Choroid plexus epithelial cell (primary cell): ENCODE measurements at regions not wholly inside any gene's neighbourhood (a gene's known extent, or its start where the extent isn't known, plus 50 kb on each side); places are given as distances from the start of the nearest gene placed in this dataset.

Experiments used
- DNase-seq: peaks from one replicate; pipeline ENCODE4 v3.0.0-alpha.2; 2010; ENCODE audit warnings: low read depth
- H3K4me3 ChIP-seq: 2 replicates; pipeline ENCODE4 v1.5.1; 2011; ENCODE audit warnings: low read depth, mild to moderate bottlenecking, control low read depth, low read length, moderate library complexity
- TF ChIP-seq, protein P1 (sequence below): conservative IDR thresholded peaks from 2 replicates; pipeline ENCODE4 v1.5.1; 2011; ENCODE audit warnings: low read depth, mild to moderate bottlenecking, control low read depth, inconsistent platforms, low read length, moderate library complexity

DNA sequence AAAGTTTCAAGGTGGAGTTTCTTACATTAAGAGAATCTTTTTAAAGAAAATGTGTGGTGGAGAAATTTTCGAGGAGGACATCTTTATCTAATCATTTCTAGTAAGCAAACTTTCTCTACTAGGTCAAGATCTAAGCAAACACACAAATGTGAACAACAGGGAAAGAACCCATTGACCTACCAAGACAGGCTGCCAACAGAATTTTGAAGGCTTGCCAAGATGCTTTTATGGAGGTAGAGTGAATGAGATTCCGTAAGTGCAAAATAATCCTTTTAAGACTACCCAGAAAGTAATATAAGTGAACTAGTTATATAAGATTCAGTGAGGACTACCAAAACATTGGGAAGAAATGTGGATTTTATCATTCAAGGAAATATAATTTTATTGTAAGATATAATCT is 357.1 kb upstream of the PDE3A start:
- TF ChIP-seq, protein P1, sequence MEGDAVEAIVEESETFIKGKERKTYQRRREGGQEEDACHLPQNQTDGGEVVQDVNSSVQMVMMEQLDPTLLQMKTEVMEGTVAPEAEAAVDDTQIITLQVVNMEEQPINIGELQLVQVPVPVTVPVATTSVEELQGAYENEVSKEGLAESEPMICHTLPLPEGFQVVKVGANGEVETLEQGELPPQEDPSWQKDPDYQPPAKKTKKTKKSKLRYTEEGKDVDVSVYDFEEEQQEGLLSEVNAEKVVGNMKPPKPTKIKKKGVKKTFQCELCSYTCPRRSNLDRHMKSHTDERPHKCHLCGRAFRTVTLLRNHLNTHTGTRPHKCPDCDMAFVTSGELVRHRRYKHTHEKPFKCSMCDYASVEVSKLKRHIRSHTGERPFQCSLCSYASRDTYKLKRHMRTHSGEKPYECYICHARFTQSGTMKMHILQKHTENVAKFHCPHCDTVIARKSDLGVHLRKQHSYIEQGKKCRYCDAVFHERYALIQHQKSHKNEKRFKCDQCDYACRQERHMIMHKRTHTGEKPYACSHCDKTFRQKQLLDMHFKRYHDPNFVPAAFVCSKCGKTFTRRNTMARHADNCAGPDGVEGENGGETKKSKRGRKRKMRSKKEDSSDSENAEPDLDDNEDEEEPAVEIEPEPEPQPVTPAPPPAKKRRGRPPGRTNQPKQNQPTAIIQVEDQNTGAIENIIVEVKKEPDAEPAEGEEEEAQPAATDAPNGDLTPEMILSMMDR: no peak
- peak; percentile 71 for DNase-seq
- no peak overlapping the region for H3K4me3 ChIP-seq

DNA sequence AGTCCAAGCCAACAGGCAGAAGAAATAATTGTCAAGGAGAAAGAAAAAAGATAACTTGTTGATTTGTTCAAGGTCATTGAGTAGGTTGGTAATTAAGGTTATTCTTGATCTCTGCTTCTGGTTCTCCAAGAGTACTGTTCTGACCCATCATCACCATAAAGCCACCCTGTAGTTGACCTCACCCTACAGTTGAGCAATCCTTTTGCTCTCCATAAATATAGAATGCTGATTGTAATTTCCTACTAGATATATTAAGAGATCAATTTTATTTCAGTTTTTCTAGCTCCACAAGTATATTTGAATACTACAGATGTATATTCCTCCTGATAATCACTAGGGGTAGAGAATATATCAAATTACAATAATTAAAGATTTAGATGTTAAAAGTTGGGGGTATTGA is 350.5 kb upstream of the PDE3A start:
- no peak for DNase-seq
- H3K4me3 ChIP-seq: no peak overlapping the region
- TF ChIP-seq, protein P1: no peak

DNA sequence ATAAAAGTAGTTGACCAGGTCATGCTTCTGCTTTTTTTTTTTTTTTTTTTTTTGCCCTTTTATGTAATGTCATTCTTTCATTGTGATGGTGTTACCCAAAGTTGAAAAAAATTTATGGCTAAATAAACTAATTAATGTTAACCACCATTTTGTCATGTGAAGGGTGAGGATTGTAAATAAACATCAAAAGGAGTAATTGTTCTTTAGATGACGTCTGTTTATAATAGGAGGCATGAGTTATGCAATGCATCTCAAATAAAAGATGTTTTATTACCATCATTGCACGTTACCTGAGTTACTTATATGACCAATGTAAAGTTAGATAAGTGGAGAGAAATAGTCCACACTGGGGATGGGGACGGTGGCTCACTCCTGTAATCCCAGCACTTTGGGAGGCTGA is 349.9 kb upstream of the PDE3A start:
- H3K4me3 ChIP-seq: no peak overlapping the region
- TF ChIP-seq, protein P1: no peak
- no peak for DNase-seq

DNA sequence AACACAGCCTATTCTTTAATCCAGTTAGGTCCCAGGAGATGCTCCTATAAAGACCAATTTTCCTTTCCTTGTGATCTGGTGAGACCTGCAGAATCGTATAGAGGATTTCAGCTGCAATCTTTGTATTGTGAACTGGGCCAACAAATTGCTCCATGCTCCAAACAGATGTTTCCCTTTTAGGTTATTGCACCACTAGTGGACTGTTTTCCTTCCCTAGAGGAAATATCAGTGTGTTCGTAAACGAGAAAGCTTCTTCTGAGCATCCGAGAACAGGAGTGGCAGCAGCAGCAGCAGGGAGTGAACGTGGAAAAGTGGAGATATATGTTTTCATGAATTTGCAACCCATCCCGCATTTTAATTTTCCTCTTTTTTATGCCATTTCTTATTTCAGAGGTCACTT is 344.1 kb upstream of the PDE3A start:
- H3K4me3 ChIP-seq: no peak overlapping the region
- TF ChIP-seq, protein P1: no peak
- peak; percentile 66 for DNase-seq

DNA sequence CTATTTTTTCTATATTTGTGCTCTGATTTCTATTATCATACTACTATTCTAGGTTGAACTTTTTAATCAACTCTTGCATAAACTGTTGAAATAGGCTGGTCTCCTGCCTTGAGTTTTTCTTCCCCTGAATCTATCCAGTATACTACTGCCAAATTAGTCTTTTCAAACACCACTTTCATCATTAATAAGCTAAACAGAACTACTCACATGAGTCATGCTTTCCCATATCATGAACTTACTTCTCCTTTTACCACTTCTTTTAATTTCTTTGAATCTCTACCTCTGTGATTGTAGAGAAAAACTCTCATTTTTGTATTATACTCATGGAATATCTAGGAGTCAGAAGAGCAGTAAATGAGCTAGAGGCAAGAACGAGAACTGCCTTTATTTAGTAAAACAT is 340.3 kb upstream of the PDE3A start:
- TF ChIP-seq, protein P1: no peak

DNA sequence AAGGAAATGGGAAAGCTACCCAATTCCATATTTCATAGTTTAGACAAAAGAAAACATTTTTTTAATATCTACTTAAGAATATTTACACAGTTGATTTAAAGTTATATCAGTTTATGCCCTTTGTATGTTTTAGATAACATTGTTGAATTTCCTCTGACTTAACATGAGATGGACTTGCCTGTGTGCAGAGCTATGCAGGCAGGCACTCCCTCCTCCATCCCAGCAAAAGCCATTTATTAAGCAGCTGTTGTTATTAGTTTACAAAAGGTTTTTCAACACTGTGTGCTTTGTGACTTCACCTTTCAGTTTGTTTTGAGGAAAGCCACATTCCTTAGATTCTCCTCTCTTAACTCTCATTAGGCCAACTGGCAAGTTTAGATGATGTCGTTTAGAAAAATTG is 337.5 kb upstream of the PDE3A start:
- H3K4me3 ChIP-seq: no peak overlapping the region
- TF ChIP-seq, protein P1: no peak
- DNase-seq: peak; percentile 64

More for the DNA sequence above, 340.3 kb upstream of the PDE3A start:
- DNase-seq: no peak
- no peak overlapping the region for H3K4me3 ChIP-seq

DNA sequence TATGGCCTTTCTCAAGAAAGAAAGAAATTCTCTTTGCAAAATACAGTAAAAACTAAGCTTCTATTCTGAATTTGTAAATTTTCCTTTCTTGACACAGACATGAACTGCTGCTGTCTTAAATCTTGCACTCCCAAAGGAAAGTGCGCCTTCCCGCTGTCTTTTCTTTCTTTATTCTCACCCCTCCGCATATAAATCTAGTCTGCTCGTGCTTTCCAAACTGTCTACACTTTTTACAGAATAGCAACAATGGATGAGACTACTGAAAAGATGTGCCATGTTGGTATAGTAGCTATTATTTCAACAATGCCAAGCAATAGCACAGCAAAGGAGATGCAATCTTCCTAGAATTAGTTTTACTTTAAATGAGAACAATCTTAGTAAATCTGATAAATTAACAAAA is 328.8 kb upstream of the PDE3A start:
- DNase-seq: no peak
- no peak overlapping the region for H3K4me3 ChIP-seq
- TF ChIP-seq, protein P1: no peak
